BLaER1 (cell line): ENCODE measurements at regions not wholly inside any gene's neighbourhood (a gene's known extent, or its start where the extent isn't known, plus 50 kb on each side); places are given as distances from the start of the nearest gene placed in this dataset.

Experiments used
- H3K27ac ChIP-seq: shearing (Covaris generic); formaldehyde crosslinking; 2 replicates; pipeline ENCODE4 v1.8.1; 2022
- H3K27me3 ChIP-seq: shearing (Covaris generic); formaldehyde crosslinking; 2 replicates; pipeline ENCODE4 v1.8.1; 2022
- H3K36me3 ChIP-seq: shearing (Covaris generic); formaldehyde crosslinking; 2 replicates; pipeline ENCODE4 v1.8.1; 2022
- H3K4me1 ChIP-seq: shearing (Covaris generic); formaldehyde crosslinking; 2 replicates; pipeline ENCODE4 v1.8.1; 2022
- H3K4me2 ChIP-seq: shearing (Covaris generic); formaldehyde crosslinking; 2 replicates; pipeline ENCODE4 v1.8.1; 2022
- H3K4me3 ChIP-seq: shearing (Covaris generic); formaldehyde crosslinking; 2 replicates; pipeline ENCODE4 v1.8.1; 2022
- H3K9ac ChIP-seq: shearing (Covaris generic); formaldehyde crosslinking; 2 replicates; pipeline ENCODE4 v1.8.1; 2022
- H3K9me3 ChIP-seq: shearing (Covaris generic); formaldehyde crosslinking; 2 replicates; pipeline ENCODE4 v1.8.1; 2022
- H4K20me1 ChIP-seq: shearing (Covaris generic); formaldehyde crosslinking; 2 replicates; pipeline ENCODE4 v1.8.1; 2022
- Cebpa-rat ChIP-seq: shearing (Covaris generic); IDR thresholded peaks from 2 replicates; pipeline ENCODE4 v1.8.1; 2022

- no peak for TF ChIP-seq Cebpa-rat
- no peaks in the 10 kb centered on the region for H3K36me3 ChIP-seq
- H4K20me1 ChIP-seq = no peaks in the 10 kb centered on the region
- H3K4me1 ChIP-seq = no peaks in the 10 kb centered on the region
- H3K4me2 ChIP-seq = no peak overlapping the region
- peaks cover 2% of the 10 kb centered on the region; the same call in 1 of the 2 replicates for H3K9me3 ChIP-seq
- no peak overlapping the region for H3K27ac ChIP-seq
- no peak overlapping the region for H3K4me3 ChIP-seq
- no peak overlapping the region for H3K9ac ChIP-seq
- no peaks in the 10 kb centered on the region for H3K27me3 ChIP-seq
Measured at GRCh38 chr15:69903470-69904469, 193.9 kb downstream of the TLE3 start.

- Histone ChIP-seq H4K20me1 (no peaks in the 10 kb centered on the region), H3K9ac (no peak overlapping the region), H3K4me3 (no peak overlapping the region), H3K27ac (no peak overlapping the region), H3K27me3 (no peaks in the 10 kb centered on the region), H3K9me3 (peaks cover 13% of the 10 kb centered on the region; the same call in 1 of the 2 replicates), H3K4me2 (no peak overlapping the region), H3K36me3 (no peaks in the 10 kb centered on the region), H3K4me1 (no peaks in the 10 kb centered on the region)
- TF ChIP-seq Cebpa-rat = no peak
Measured at GRCh38 chr15:69906256-69907185, 191.2 kb downstream of the TLE3 start.

GRCh38 chr15:69908060-69908459 lies 189.7 kb downstream of the TLE3 start:
- Histone ChIP-seq H3K27ac (no peak overlapping the region), H3K4me2 (no peak overlapping the region), H3K4me3 (no peak overlapping the region), H3K27me3 (no peaks in the 10 kb centered on the region), H3K36me3 (no peaks in the 10 kb centered on the region), H4K20me1 (no peaks in the 10 kb centered on the region), H3K4me1 (no peaks in the 10 kb centered on the region), H3K9me3 (peaks cover 13% of the 10 kb centered on the region; the same call in 1 of the 2 replicates), H3K9ac (no peak overlapping the region)
- TF ChIP-seq Cebpa-rat = no peak

GRCh38 chr15:69908590-69909420 lies 188.9 kb downstream of the TLE3 start:
- TF ChIP-seq Cebpa-rat = no peak
- peaks cover 5% of the 10 kb centered on the region; the same call in 1 of the 2 replicates for H3K4me1 ChIP-seq
- H4K20me1 ChIP-seq = no peaks in the 10 kb centered on the region
- no peaks in the 10 kb centered on the region for H3K36me3 ChIP-seq
- no peak overlapping the region for H3K27ac ChIP-seq
- H3K9me3 ChIP-seq = peaks cover 13% of the 10 kb centered on the region; the same call in 1 of the 2 replicates
- no peak overlapping the region for H3K4me3 ChIP-seq
- no peaks in the 10 kb centered on the region for H3K27me3 ChIP-seq
- H3K9ac ChIP-seq = no peak overlapping the region
- H3K4me2 ChIP-seq = no peak overlapping the region

GRCh38 chr15:69909719-69910444 lies 187.8 kb downstream of the TLE3 start:
- Histone ChIP-seq H3K4me3 (no peak overlapping the region), H3K27ac (no peak overlapping the region), H3K36me3 (no peaks in the 10 kb centered on the region), H3K4me2 (no peak overlapping the region), H3K9ac (no peak overlapping the region), H3K9me3 (peaks cover 13% of the 10 kb centered on the region; the same call in 1 of the 2 replicates), H4K20me1 (no peaks in the 10 kb centered on the region), H3K27me3 (no peaks in the 10 kb centered on the region), H3K4me1 (peaks cover 14% of the 10 kb centered on the region)
- TF ChIP-seq Cebpa-rat = no peak

GRCh38 chr15:69910514-69910913 lies 187.2 kb downstream of the TLE3 start:
- no peak for TF ChIP-seq Cebpa-rat
- Histone ChIP-seq H4K20me1 (no peaks in the 10 kb centered on the region), H3K4me1 (peaks cover 18% of the 10 kb centered on the region), H3K4me2 (no peak overlapping the region), H3K36me3 (no peaks in the 10 kb centered on the region), H3K9ac (no peak overlapping the region), H3K4me3 (no peak overlapping the region), H3K9me3 (peaks cover 13% of the 10 kb centered on the region; the same call in 1 of the 2 replicates), H3K27ac (no peak overlapping the region), H3K27me3 (no peaks in the 10 kb centered on the region)

GRCh38 chr15:69912116-69912515 lies 185.6 kb downstream of the TLE3 start:
- Histone ChIP-seq H3K36me3 (no peaks in the 10 kb centered on the region), H3K27ac (no peak overlapping the region), H3K9me3 (peaks cover 13% of the 10 kb centered on the region; the same call in 1 of the 2 replicates), H3K27me3 (no peaks in the 10 kb centered on the region), H3K4me2 (no peak overlapping the region), H3K9ac (no peak overlapping the region), H4K20me1 (no peaks in the 10 kb centered on the region), H3K4me1 (peaks cover 18% of the 10 kb centered on the region), H3K4me3 (no peak overlapping the region)
- no peak for TF ChIP-seq Cebpa-rat

GRCh38 chr15:69914040-69914439 lies 183.7 kb downstream of the TLE3 start:
- Histone ChIP-seq H4K20me1 (no peaks in the 10 kb centered on the region), H3K4me3 (no peak overlapping the region), H3K9me3 (peaks cover 9% of the 10 kb centered on the region; the same call in 1 of the 2 replicates), H3K36me3 (no peaks in the 10 kb centered on the region), H3K27ac (no peak overlapping the region), H3K4me1 (peaks cover 18% of the 10 kb centered on the region), H3K27me3 (no peaks in the 10 kb centered on the region), H3K4me2 (peak overlapping the region; percentile 35), H3K9ac (no peak overlapping the region)
- no peak for TF ChIP-seq Cebpa-rat
